Keratinocyte (primary cell): ENCODE measurements at regions not wholly inside any gene's neighbourhood (a gene's known extent, or its start where the extent isn't known, plus 50 kb on each side); places are given as distances from the start of the nearest gene placed in this dataset.

Experiments used
- DNase-seq: peaks from one replicate; pipeline ENCODE4 v3.0.0-alpha.2; 2011; ENCODE audit warnings: low read depth, missing footprints, low spot score
- FAIRE-seq: peaks from 2 replicates; lab custom pipeline; 2011; peaks lifted over from hg19 to GRCh38; lab: Jason Lieb, UNC
- H2AFZ ChIP-seq: 2 replicates; pipeline ENCODE4 v1.6.0; 2012; ENCODE audit warnings: low read length, control low read depth, inconsistent platforms; ENCODE audit not compliant: control insufficient read depth
- H3K27ac ChIP-seq: 2 replicates; pipeline ENCODE4 v1.5.1; 2011; ENCODE audit warnings: low read length; ENCODE audit not compliant: control insufficient read depth, insufficient read depth
- H3K27me3 ChIP-seq: 3 replicates; pipeline ENCODE4 v1.6.0; 2011; ENCODE audit warnings: low read length; ENCODE audit not compliant: control insufficient read depth, insufficient read depth; ENCODE audit errors: extremely low read depth
- H3K36me3 ChIP-seq, 2 experiments: 2 replicates in 1 of 2; 3 replicates in 1 of 2; pipeline ENCODE4 v1.5.1; 2011; ENCODE audit warnings: low read length in 2 of 2, mild to moderate bottlenecking in 1 of 2; ENCODE audit not compliant: control insufficient read depth in 2 of 2, insufficient read depth in 2 of 2; ENCODE audit errors: extremely low read depth in 1 of 2
- H3K4me1 ChIP-seq: 3 replicates; pipeline ENCODE4 v1.5.1; 2011; ENCODE audit warnings: low read length; ENCODE audit not compliant: control insufficient read depth, insufficient read depth; ENCODE audit errors: extremely low read depth
- H3K4me2 ChIP-seq: 3 replicates; pipeline ENCODE4 v1.6.0; 2011; ENCODE audit warnings: low read depth, low read length; ENCODE audit not compliant: control insufficient read depth, insufficient read depth; ENCODE audit errors: extremely low read depth
- H3K4me3 ChIP-seq, 3 experiments: fragments of 200-600 bp in 1 of 3; sonication (generic) in 1 of 3; 2 replicates in 2 of 3; 3 replicates in 1 of 3; pipeline ENCODE4 v1.5.1; 2011 to 2016; ENCODE audit warnings: low read length in 3 of 3, mild to moderate bottlenecking in 3 of 3, control low read depth in 2 of 3, inconsistent platforms in 1 of 3, low read depth in 1 of 3, mixed read lengths in 1 of 3, mixed run types in 1 of 3, moderate library complexity in 1 of 3; ENCODE audit not compliant: control insufficient read depth in 2 of 3, insufficient read depth in 2 of 3; ENCODE audit errors: extremely low read depth in 1 of 3
- H3K79me2 ChIP-seq: 2 replicates; pipeline ENCODE4 v1.6.0; 2012; ENCODE audit warnings: low read length; ENCODE audit not compliant: control insufficient read depth, insufficient read depth
- H3K9ac ChIP-seq: 3 replicates; pipeline ENCODE4 v1.6.0; 2011; ENCODE audit warnings: low read length; ENCODE audit not compliant: control insufficient read depth, insufficient read depth; ENCODE audit errors: extremely low read depth
- H3K9me1 ChIP-seq: 3 replicates; pipeline ENCODE4 v1.6.0; 2011; ENCODE audit warnings: low read length; ENCODE audit not compliant: control insufficient read depth, insufficient read depth; ENCODE audit errors: extremely low read depth
- H3K9me3 ChIP-seq: 2 replicates; pipeline ENCODE4 v1.5.1; 2012; ENCODE audit warnings: low read depth, low read length; ENCODE audit not compliant: control insufficient read depth
- H4K20me1 ChIP-seq: 3 replicates; pipeline ENCODE4 v1.6.0; 2011; ENCODE audit warnings: low read length; ENCODE audit not compliant: control insufficient read depth, insufficient read depth; ENCODE audit errors: extremely low read depth
- CTCF ChIP-seq, 3 experiments: IDR thresholded peaks in 1 of 3; conservative IDR thresholded peaks in 1 of 3; optimal IDR thresholded peaks in 1 of 3; 2 replicates in 2 of 3; 3 replicates in 1 of 3; pipeline versions ENCODE3 to v1.5.1; 2011; ENCODE audit warnings: low read length in 3 of 3, mild to moderate bottlenecking in 3 of 3, moderate library complexity in 2 of 3, control low read depth in 1 of 3, inconsistent platforms in 1 of 3; ENCODE audit not compliant: insufficient read depth in 2 of 3; ENCODE audit errors: extremely low read depth in 1 of 3
- EZH2 ChIP-seq: IDR thresholded peaks from one replicate; pipeline ENCODE4 v1.6.1; 2012; ENCODE audit warnings: inconsistent platforms, mild to moderate bottlenecking, low read length, moderate library complexity
- dilution Hi-C: fragments of 300-500 bp; cut with MboI; formaldehyde crosslinking; loops from one replicate; pipeline ENCODE4 v1.7.0; 2020; ENCODE audit warnings: low sequenced_read_pairs; ENCODE audit not compliant: extremely low pct_ligation_motif_present

GRCh38 chr3:163045945-163046344 lies 1549.3 kb downstream of the OTOL1 start:
- FAIRE-seq (no peak), DNase-seq (no peak)
- Histone ChIP-seq H2AFZ (no peak overlapping the region), H3K9ac (no peak overlapping the region), H3K4me2 (no peak overlapping the region), H3K4me1 (no peaks in the 10 kb centered on the region), H3K27me3 (no peaks in the 10 kb centered on the region), H3K9me1 (no peaks in the 10 kb centered on the region), H3K36me3 (no peaks in the 10 kb centered on the region), H3K79me2 (no peaks in the 10 kb centered on the region), H3K9me3 (no peaks in the 10 kb centered on the region), H4K20me1 (no peaks in the 10 kb centered on the region), H3K4me3 (no peak overlapping the region), H3K27ac (no peak overlapping the region)
- TF ChIP-seq EZH2 (no peak), CTCF (optimal IDR thresholded peaks at IDR 0.05 in 1 of 3, IDR thresholded peaks at IDR 0.05 in 1 of 3, conservative IDR thresholded peaks at IDR 0.05 in 1 of 3; ENCODE audit: extremely low read depth in 1 of 3, insufficient read depth in 2 of 3, low read length in 3 of 3) (no peak)
- dilution Hi-C loops = no loop called here

GRCh38 chr3:163048881-163049280 lies 1552.3 kb downstream of the OTOL1 start:
- no peak for DNase-seq
- H3K9me3 ChIP-seq = no peaks in the 10 kb centered on the region
- H3K4me1 ChIP-seq = no peaks in the 10 kb centered on the region
- no peaks in the 10 kb centered on the region for H3K27me3 ChIP-seq
- no peaks in the 10 kb centered on the region for H3K79me2 ChIP-seq
- no peaks in the 10 kb centered on the region for H4K20me1 ChIP-seq
- no peaks in the 10 kb centered on the region for H3K36me3 ChIP-seq
- dilution Hi-C loops = no loop called here
- no peak overlapping the region for H2AFZ ChIP-seq
- no peak overlapping the region for H3K9ac ChIP-seq
- no peak for FAIRE-seq
- no peak overlapping the region for H3K4me3 ChIP-seq
- H3K4me2 ChIP-seq = no peak overlapping the region
- no peak for TF ChIP-seq CTCF (optimal IDR thresholded peaks at IDR 0.05 in 1 of 3, IDR thresholded peaks at IDR 0.05 in 1 of 3, conservative IDR thresholded peaks at IDR 0.05 in 1 of 3; ENCODE audit: extremely low read depth in 1 of 3, insufficient read depth in 2 of 3, low read length in 3 of 3)
- TF ChIP-seq EZH2 = no peak
- H3K27ac ChIP-seq = no peak overlapping the region
- H3K9me1 ChIP-seq = no peaks in the 10 kb centered on the region
